GM19023 (cell line): ENCODE measurements at regions not wholly inside any gene's neighbourhood (a gene's known extent, or its start where the extent isn't known, plus 50 kb on each side); places are given as distances from the start of the nearest gene placed in this dataset.

ENCODE experiments used
- ATAC-seq: cut with Tn5 transposase; IDR thresholded peaks from one replicate; pipeline ENCODE4 v1.9.1; 2021; ENCODE audit warnings: mild to moderate bottlenecking, moderate library complexity; ENCODE audit not compliant: unreplicated experiment

GRCh38 chr1:204736836-204737235 is 51.3 kb upstream of the LRRN2 start:
- ATAC-seq, result no peak

GRCh38 chr1:204738506-204738905 is 53.0 kb upstream of the LRRN2 start:
- ATAC-seq, result no peak

- ATAC-seq, result no peak
Observed at GRCh38 chr1:204740354-204740753, 54.8 kb upstream of the LRRN2 start.

- no peak for ATAC-seq
Observed at GRCh38 chr1:204741440-204741839, 55.9 kb upstream of the LRRN2 start.

- ATAC-seq, result no peak
Observed at GRCh38 chr1:204742676-204743251, 57.2 kb upstream of the LRRN2 start.

- no peak for ATAC-seq
Observed at GRCh38 chr1:204744107-204744779, 58.7 kb upstream of the LRRN2 start.

- no peak for ATAC-seq
Observed at GRCh38 chr1:204746838-204747442, 61.4 kb upstream of the LRRN2 start.

GRCh38 chr1:204751480-204751879 is 65.9 kb upstream of the LRRN2 start:
- no peak for ATAC-seq

- no peak for ATAC-seq
Observed at GRCh38 chr1:204751883-204752687, 66.5 kb upstream of the LRRN2 start.

GRCh38 chr1:204752688-204753040 is 67.1 kb upstream of the LRRN2 start:
- ATAC-seq, result no peak

- ATAC-seq, result no peak
Observed at GRCh38 chr1:204754821-204755220, 69.3 kb upstream of the LRRN2 start.

GRCh38 chr1:204756349-204756748 is 70.8 kb upstream of the LRRN2 start:
- no peak for ATAC-seq

- no peak for ATAC-seq
Observed at GRCh38 chr1:204756811-204757210, 71.3 kb upstream of the LRRN2 start.

- ATAC-seq, result no peak
Observed at GRCh38 chr1:204758601-204759000, 73.1 kb upstream of the LRRN2 start.

GRCh38 chr1:204760350-204760749 is 74.8 kb upstream of the LRRN2 start:
- ATAC-seq, result no peak

- ATAC-seq, result no peak
Observed at GRCh38 chr1:204760757-204761156, 75.2 kb upstream of the LRRN2 start.

GRCh38 chr1:204763773-204764427 is 78.4 kb upstream of the LRRN2 start:
- peak; percentile 87 for ATAC-seq

- ATAC-seq, result no peak
Observed at GRCh38 chr1:204769997-204770396, 84.5 kb upstream of the LRRN2 start.

- no peak for ATAC-seq
Observed at GRCh38 chr1:204771358-204771757, 85.8 kb upstream of the LRRN2 start.

GRCh38 chr1:204773246-204773645 is 87.7 kb upstream of the LRRN2 start:
- no peak for ATAC-seq

- no peak for ATAC-seq
Observed at GRCh38 chr1:204775546-204775945, 90.0 kb upstream of the LRRN2 start.
